Breast epithelium (tissue), 3 donors: ENCODE measurements at regions not wholly inside any gene's neighbourhood (a gene's known extent, or its start where the extent isn't known, plus 50 kb on each side); places are given as distances from the start of the nearest gene placed in this dataset.

Experiments
- POLR2A ChIP-seq: fragments of 450-650 bp; IDR thresholded peaks from one replicate; pipeline ENCODE4 v1.6.1; 2016; ENCODE audit warnings: antibody characterized with exemption, mild to moderate bottlenecking, moderate library complexity
- TF ChIP-seq, protein P1 (sequence below), 3 donors: fragments of 450-650 bp; IDR thresholded peaks; one replicate each; pipeline ENCODE4 v1.5.1; 2016 to 2017; ENCODE audit warnings: antibody characterized with exemption in 3 of 3, mild to moderate bottlenecking in 3 of 3, moderate library complexity in 3 of 3

GRCh38 chr13:64934569-64935362 is 2295.4 kb downstream of the PCDH9 start:
- TF ChIP-seq POLR2A: no peak
- TF ChIP-seq, protein P1, sequence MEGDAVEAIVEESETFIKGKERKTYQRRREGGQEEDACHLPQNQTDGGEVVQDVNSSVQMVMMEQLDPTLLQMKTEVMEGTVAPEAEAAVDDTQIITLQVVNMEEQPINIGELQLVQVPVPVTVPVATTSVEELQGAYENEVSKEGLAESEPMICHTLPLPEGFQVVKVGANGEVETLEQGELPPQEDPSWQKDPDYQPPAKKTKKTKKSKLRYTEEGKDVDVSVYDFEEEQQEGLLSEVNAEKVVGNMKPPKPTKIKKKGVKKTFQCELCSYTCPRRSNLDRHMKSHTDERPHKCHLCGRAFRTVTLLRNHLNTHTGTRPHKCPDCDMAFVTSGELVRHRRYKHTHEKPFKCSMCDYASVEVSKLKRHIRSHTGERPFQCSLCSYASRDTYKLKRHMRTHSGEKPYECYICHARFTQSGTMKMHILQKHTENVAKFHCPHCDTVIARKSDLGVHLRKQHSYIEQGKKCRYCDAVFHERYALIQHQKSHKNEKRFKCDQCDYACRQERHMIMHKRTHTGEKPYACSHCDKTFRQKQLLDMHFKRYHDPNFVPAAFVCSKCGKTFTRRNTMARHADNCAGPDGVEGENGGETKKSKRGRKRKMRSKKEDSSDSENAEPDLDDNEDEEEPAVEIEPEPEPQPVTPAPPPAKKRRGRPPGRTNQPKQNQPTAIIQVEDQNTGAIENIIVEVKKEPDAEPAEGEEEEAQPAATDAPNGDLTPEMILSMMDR (IDR thresholded peaks at IDR 0.05): no peak
